22Rv1 (cell line): ENCODE measurements at regions not wholly inside any gene's neighbourhood (a gene's known extent, or its start where the extent isn't known, plus 50 kb on each side); places are given as distances from the start of the nearest gene placed in this dataset.

Source experiments
- ZFX ChIP-seq: fragments of 450-650 bp; IDR thresholded peaks from 2 replicates; pipeline ENCODE4 v1.6.1; 2017; ENCODE audit warnings: antibody characterized with exemption, borderline replicate concordance
- TF ChIP-seq, protein P1 (sequence below): fragments of 450-650 bp; IDR thresholded peaks from 2 replicates; pipeline ENCODE4 v1.5.1; 2017; ENCODE audit warnings: mild to moderate bottlenecking

- TF ChIP-seq, protein P1, sequence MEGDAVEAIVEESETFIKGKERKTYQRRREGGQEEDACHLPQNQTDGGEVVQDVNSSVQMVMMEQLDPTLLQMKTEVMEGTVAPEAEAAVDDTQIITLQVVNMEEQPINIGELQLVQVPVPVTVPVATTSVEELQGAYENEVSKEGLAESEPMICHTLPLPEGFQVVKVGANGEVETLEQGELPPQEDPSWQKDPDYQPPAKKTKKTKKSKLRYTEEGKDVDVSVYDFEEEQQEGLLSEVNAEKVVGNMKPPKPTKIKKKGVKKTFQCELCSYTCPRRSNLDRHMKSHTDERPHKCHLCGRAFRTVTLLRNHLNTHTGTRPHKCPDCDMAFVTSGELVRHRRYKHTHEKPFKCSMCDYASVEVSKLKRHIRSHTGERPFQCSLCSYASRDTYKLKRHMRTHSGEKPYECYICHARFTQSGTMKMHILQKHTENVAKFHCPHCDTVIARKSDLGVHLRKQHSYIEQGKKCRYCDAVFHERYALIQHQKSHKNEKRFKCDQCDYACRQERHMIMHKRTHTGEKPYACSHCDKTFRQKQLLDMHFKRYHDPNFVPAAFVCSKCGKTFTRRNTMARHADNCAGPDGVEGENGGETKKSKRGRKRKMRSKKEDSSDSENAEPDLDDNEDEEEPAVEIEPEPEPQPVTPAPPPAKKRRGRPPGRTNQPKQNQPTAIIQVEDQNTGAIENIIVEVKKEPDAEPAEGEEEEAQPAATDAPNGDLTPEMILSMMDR = no peak
- TF ChIP-seq ZFX = no peak
Observed at GRCh38 chr1:17927952-17928351, 172.8 kb downstream of the ACTL8 start.
